ENCODE measurements at regions not wholly inside any gene's neighbourhood (a gene's known extent, or its start where the extent isn't known, plus 50 kb on each side); places are given as distances from the start of the nearest gene placed in this dataset.
"Not testable (repeated sequence)": the region's sequence is repeated elsewhere in the genome, so short reads cannot be mapped to it uniquely, and the experiment has no call there.

- no peaks in the 10 kb centered on the region for H3K27me3 Mint-ChIP-seq (ENCODE audit: insufficient read depth, unreplicated experiment)
- ChIA-PET POLR2A (no interaction called here), CTCF (no interaction called here)
- H3K4me3 Mint-ChIP-seq (ENCODE audit: unreplicated experiment) = peak overlapping the region; percentile 14
- peaks cover 19% of the 10 kb centered on the region for H3K4me1 Mint-ChIP-seq (ENCODE audit: insufficient read depth, unreplicated experiment)
- TF ChIP-seq CTCF (IDR thresholded peaks at IDR 0.05; ENCODE audit: unreplicated experiment) = no peak
- TSS peak; percentile 88 for BruUV-seq (replicated peaks)
- peak overlapping the region; percentile 43 for H3K27ac Mint-ChIP-seq (ENCODE audit: low read depth, unreplicated experiment)
- no peaks in the 10 kb centered on the region for H3K9me3 Mint-ChIP-seq (ENCODE audit: unreplicated experiment)
- peak; percentile 73 for DNase-seq (ENCODE audit: unreplicated experiment)
- H3K36me3 Mint-ChIP-seq (ENCODE audit: insufficient read depth, unreplicated experiment) = no peaks in the 10 kb centered on the region
- intact Hi-C loops (cut with micrococcal nuclease) = loop anchor here (2.0 kb wide), 1 partner anchor 73 kb away; no protein-coding TSS in a partner anchor
These were observed 637.8 kb upstream of the CHAC2 start for GRCh38 chr2:53129851-53130250.

GRCh38 chr2:53127061-53127650 lies 640.4 kb upstream of the CHAC2 start:
- H3K36me3 Mint-ChIP-seq (ENCODE audit: insufficient read depth, unreplicated experiment) = no peaks in the 10 kb centered on the region
- no peaks in the 10 kb centered on the region for H3K9me3 Mint-ChIP-seq (ENCODE audit: unreplicated experiment)
- H3K4me1 Mint-ChIP-seq (ENCODE audit: insufficient read depth, unreplicated experiment) = peaks cover 19% of the 10 kb centered on the region
- intact Hi-C loops (cut with micrococcal nuclease) = no loop called here
- no peak overlapping the region for H3K27ac Mint-ChIP-seq (ENCODE audit: low read depth, unreplicated experiment)
- no peak for TF ChIP-seq CTCF (IDR thresholded peaks at IDR 0.05; ENCODE audit: unreplicated experiment)
- H3K4me3 Mint-ChIP-seq (ENCODE audit: unreplicated experiment) = no peak overlapping the region
- CTCF ChIA-PET = interaction anchor here (0.6 to 0.9 kb wide), 2 partner anchors 28 to 1911 kb away, joined by 3 to 4 read pairs; no protein-coding TSS in a partner anchor
- no peaks in the 10 kb centered on the region for H3K27me3 Mint-ChIP-seq (ENCODE audit: insufficient read depth, unreplicated experiment)
- BruUV-seq (replicated peaks) = no TSS peak
- POLR2A ChIA-PET = no interaction called here
- no peak for DNase-seq (ENCODE audit: unreplicated experiment)

GRCh38 chr2:53114991-53115390 lies 652.6 kb upstream of the CHAC2 start:
- intact Hi-C loops (cut with micrococcal nuclease) = no loop called here
- Mint-ChIP-seq H3K4me1 (ENCODE audit: insufficient read depth, unreplicated experiment) (no peaks in the 10 kb centered on the region), H3K27me3 (ENCODE audit: insufficient read depth, unreplicated experiment) (no peaks in the 10 kb centered on the region), H3K4me3 (ENCODE audit: unreplicated experiment) (no peak overlapping the region), H3K9me3 (ENCODE audit: unreplicated experiment) (no peaks in the 10 kb centered on the region), H3K27ac (ENCODE audit: low read depth, unreplicated experiment) (no peak overlapping the region), H3K36me3 (ENCODE audit: insufficient read depth, unreplicated experiment) (no peaks in the 10 kb centered on the region)
- no peak for DNase-seq (ENCODE audit: unreplicated experiment)
- BruUV-seq (replicated peaks) = no TSS peak
- POLR2A ChIA-PET = no interaction called here
- CTCF ChIA-PET = interaction anchor here (0.6 kb wide), 1 partner anchor 211 kb away, joined by 3 read pairs; no protein-coding TSS in a partner anchor
- TF ChIP-seq CTCF (IDR thresholded peaks at IDR 0.05; ENCODE audit: unreplicated experiment) = no peak

- Mint-ChIP-seq H3K36me3 (ENCODE audit: insufficient read depth, unreplicated experiment) (no peaks in the 10 kb centered on the region), H3K4me3 (ENCODE audit: unreplicated experiment) (no peak overlapping the region), H3K4me1 (ENCODE audit: insufficient read depth, unreplicated experiment) (no peaks in the 10 kb centered on the region), H3K27me3 (ENCODE audit: insufficient read depth, unreplicated experiment) (no peaks in the 10 kb centered on the region), H3K27ac (ENCODE audit: low read depth, unreplicated experiment) (no peak overlapping the region), H3K9me3 (ENCODE audit: unreplicated experiment) (no peaks in the 10 kb centered on the region)
- POLR2A ChIA-PET = no interaction called here
- intact Hi-C loops (cut with micrococcal nuclease) = no loop called here
- TF ChIP-seq CTCF (IDR thresholded peaks at IDR 0.05; ENCODE audit: unreplicated experiment) = no peak
- BruUV-seq (replicated peaks) = no TSS peak
- CTCF ChIA-PET = interaction anchor here (0.6 kb wide), 1 partner anchor 211 kb away, joined by 3 read pairs; no protein-coding TSS in a partner anchor
- DNase-seq (ENCODE audit: unreplicated experiment) = no peak
These were observed 653.0 kb upstream of the CHAC2 start for GRCh38 chr2:53114582-53114981.

GRCh38 chr2:53112408-53112807 lies 655.2 kb upstream of the CHAC2 start:
- DNase-seq (ENCODE audit: unreplicated experiment); H3K4me3 Mint-ChIP-seq (ENCODE audit: unreplicated experiment); intact Hi-C loops (cut with micrococcal nuclease); H3K27ac Mint-ChIP-seq (ENCODE audit: low read depth, unreplicated experiment); H3K9me3 Mint-ChIP-seq (ENCODE audit: unreplicated experiment); CTCF ChIA-PET; H3K4me1 Mint-ChIP-seq (ENCODE audit: insufficient read depth, unreplicated experiment); H3K27me3 Mint-ChIP-seq (ENCODE audit: insufficient read depth, unreplicated experiment); BruUV-seq (replicated peaks); H3K36me3 Mint-ChIP-seq (ENCODE audit: insufficient read depth, unreplicated experiment); POLR2A ChIA-PET: not testable (repeated sequence)
